Inflammatory macrophage treated with lipopolysaccharide for 1 hour (primary cell): ENCODE measurements at regions not wholly inside any gene's neighbourhood (a gene's known extent, or its start where the extent isn't known, plus 50 kb on each side); places are given as distances from the start of the nearest gene placed in this dataset.

ENCODE experiments used
- DNase-seq, 2 donors: peaks; one replicate each; pipeline ENCODE4 v3.0.0-alpha.2; 2020 to 2022

DNA sequence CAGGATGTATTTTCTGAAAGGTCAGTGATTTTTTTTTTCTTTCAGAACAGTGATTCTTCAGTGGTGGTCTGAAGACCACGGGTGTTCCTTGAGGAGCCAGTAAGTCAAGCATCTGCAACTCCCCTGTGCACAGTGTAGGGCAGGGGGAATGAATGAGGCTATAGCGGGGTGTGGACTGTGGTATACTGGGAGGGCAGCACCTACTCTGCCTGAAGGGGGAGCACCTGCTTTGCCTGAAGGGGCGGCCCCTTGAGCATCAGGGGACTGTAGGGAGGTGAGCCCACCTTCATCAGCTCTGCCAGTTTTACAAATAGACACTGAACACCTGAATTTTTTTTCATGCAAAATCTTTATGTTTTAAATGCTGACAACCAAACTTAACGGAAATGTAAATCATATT is 77.5 kb upstream of the RIPOR2 start:
- no peak for DNase-seq

DNA sequence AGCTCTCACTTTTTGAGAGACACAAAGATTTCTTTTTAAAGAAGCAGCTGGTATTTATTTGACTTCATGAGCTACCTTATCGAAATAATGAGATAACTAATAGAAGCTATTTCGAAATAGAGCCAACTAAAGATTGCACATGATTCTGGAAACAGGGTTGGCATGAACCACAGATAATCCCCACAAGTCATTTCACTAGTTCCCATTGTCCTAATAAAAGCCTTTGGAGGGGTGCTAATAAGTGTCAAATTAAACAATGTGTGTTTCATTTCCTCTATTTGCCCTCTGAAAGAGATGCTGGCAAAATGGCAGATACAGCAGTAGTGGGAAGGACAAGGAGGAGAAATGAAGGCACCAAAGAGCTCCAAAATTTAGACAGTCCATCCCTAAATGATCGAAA is 78.6 kb upstream of the RIPOR2 start:
- no peak for DNase-seq

DNA sequence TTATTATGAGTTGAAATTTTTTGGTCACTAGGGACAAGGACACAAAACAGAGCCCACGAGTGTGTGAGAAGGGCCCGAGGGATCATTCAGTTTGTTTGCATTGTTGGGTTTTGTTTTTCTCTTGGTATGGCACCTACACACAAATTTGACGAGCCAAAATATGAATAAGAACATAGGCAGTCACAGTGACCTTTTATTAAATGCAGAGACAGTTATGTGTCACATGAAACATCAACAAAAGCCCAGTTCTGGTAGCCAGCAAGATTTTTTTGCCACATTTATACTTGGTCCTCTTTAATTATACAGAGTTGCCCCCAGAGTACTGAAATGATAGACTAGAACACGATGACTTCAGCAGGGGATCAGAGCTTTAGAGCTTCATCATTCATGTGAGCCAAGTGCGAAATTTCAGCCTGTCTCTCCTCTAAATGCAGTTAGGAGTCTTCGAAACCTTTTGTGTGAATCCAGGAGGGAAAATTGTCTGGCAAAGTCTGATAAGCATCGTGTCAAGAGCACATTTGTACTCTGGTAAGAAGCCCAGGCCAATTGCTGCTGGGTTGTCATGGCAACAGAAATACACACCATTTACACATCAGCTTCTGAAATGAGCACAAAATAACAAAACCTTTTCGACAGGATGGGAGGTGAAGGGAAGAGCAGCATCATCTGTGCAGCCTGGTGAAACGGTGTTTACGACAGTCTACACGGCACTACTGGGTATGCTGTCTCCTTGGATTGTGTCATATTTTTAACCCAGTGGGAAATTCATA is 79.2 kb upstream of the RIPOR2 start:
- no peak for DNase-seq

DNA sequence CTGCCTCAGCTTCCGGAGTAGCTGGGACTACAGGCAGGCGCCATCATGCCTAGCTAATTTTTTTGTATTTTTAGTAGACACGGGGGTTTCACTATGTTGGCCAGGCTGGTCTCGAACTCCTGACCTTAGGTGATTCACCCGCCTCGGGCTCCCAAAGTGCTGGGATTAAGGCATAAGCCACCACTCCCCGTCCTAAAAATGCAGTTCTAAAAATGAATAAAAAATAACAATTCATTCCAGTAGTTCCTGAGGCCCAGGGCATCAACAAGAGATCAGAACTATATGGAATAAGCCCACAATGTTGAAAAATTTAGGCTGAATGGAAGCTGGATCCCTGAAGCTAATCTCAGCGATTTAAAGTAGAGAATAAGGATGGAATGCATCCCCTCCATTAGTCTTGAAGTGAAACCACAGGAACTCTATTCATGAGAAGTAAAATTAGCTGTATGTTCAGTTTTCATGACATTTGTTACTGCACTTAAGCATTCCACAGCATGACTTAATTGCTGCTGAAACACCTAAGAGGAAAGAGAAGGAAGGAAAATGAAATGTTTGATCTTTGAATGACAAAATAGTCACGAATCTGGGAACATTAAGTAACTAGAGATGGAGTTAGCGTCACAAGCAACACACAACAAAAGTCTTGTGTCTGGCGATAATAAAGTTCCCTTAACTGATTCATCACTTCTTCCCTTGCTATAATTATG is 80.4 kb upstream of the RIPOR2 start:
- peak in 1 of 2 donors; percentile 41 for DNase-seq

DNA sequence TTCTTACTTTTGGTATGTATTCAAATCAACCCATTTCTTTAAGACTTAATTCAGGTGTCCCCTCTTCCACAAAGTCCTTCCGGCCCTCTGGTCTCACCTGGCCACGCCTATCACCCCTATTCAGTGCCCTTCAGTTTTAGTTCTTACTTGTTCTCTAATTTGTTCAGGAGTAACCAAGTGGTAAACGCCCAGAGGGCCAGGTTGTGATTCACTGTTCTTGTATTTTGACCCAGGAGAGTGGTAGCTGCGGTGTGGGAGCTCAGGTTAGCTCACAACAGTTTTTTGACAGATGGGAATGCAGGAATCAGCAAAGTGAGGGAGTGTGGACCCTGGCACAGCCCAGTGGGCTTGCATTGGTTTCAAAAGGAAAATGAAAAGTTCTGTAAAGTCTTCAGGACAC is 81.7 kb upstream of the RIPOR2 start:
- no peak for DNase-seq

DNA sequence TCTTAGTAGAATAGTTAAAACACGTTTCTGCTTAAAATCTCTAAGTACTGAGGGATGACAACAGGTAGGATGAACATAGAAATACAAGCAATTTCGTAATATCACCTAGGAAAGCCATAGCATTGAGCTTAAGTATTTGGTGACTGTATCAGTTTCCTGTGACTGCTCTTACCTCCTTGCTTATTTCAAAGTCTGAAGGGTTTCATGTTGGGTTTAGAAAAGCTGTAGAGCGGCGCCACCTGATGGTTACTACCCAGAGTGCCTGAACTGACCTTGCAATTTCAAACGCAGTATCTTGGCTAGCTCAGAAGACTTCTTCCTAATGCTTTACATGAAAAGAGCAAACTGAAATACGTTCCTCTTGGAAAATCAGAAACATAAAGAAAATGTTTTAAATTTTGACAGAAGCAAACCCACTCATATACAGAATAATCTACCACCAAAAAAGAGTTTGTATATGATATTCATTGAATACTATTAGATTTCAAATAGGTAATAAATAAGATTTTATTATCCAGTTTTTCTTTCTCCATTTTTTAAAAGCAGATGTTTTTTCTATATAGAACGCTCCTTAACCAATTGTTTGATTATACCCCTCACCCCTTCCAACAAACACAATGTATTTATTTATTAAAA is 82.3 kb upstream of the RIPOR2 start:
- peak; percentile 64 to 94 for DNase-seq

DNA sequence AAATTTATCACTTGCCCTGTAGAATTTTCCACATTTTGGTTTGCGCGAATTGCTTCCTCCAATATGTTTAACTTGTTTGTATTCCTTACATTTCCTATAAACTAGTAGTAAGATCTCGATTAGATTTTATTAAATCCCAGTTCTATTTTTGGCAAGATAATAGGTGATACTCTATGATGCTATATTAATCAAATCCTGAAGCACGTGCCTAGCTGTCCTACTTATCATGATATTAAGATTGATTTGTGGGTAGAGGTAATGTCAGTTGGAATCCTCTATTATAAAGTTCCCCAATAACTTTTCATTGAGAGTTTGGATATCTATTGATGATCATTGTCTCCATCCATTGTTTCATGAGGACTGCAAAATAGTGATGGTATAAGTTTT is 82.8 kb upstream of the RIPOR2 start:
- no peak for DNase-seq

DNA sequence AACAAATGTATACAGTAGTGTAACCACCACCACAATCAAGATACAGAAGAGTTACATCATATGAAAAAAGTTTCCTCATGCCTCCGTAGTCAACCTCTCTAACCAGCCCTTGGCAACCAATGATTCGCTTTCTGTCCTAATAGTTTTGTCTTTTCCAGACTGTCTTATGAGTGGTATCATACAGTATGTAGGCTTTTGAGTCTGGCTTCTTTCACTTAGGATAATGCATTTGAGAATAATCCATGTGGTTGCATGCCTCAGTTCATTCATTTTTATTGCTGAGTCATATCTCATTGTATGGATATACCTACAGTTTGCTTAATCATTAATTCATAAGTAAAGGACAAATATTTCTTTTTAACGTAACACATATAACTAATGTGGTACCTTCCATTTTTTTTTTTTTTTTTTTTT is 86.4 kb upstream of the RIPOR2 start:
- peak; percentile 55 to 69 for DNase-seq

DNA sequence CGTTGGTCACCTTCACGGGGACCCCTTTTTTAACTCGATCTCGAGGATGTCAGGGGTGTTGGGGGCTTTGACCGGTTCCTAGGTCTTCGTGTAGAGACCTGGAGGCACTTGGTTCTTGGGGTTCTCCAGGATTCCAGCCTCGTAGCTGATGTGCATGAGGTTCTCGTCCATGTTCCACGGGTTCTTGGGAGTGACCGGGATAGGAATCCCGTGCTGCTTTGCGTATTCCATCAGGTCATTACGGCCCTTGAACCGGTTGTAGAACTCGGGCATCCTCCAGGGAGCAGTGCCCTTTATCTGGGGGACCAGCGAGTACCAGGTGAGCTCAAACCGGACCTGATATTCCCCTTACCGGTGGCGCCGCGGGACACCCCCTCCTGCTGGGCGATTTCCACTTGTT is 88.0 kb upstream of the RIPOR2 start:
- no peak for DNase-seq

DNA sequence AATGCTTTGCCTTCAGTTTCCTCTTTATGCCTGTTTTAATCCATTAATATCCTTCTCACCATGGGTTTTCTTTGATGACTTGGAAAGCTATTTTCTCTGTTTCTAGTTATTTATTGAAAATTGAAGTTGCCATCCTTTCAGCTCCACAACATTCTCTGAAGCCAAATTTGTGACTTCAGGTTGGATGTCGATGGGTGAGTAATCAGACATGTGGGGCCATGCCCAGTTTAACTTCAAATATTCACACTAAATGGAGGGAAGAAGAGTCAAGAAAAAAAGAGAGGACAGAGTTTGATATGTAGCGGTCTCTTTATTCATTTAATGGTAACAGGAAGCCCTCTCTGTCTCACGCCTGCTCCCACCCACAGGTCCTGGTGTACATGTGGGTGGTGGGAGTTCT is 89.1 kb upstream of the RIPOR2 start:
- no peak for DNase-seq

DNA sequence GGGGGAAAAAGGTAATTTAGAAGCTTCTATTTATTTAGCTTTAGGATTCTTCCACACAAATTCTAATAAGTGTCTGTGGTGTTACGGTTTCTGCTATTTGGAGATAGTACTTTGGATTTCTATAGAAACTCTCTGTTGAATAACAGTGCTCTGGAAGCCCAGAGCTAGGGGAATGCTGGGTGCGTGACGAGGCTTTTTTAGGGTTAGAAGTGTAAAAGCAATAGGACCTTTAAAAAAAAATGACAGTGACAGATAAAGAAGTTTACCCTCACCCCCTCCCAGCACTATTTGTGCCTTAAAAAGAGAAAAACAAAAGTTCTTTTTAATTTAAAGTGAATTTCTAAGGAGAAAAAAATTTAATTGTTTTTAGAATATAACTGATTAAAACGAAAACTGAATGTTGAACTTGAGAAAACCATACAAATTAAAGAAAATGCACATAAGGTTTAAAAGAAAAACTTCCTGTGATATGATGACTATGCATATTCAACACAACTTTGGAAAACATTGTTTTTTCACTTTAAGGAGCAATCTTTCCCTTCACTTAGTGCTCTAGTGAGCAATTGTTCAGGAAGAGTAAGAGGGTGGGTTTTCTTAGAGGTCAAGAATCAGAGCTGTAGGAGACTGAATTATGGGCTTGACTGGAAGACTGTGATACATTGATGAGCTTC is 89.6 kb upstream of the RIPOR2 start:
- DNase-seq: no peak

DNA sequence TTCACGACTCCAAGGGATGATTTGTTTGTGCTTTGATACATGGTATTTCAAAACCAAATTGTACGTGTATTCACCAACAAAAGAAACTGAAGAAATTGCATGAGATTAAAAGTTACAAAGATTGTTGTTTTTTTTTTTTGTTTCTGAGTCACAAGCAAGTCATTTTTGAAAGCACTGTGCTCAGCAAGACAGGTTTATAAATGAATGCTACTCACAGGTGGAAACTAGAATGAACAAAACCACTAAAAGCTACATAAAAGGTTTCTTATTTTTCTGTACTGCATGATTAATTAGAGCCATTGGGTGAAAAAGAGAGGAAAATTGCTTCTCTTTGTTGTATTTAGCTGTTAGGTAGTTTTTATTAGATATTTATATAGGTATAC is 90.2 kb upstream of the RIPOR2 start:
- DNase-seq: no peak

DNA sequence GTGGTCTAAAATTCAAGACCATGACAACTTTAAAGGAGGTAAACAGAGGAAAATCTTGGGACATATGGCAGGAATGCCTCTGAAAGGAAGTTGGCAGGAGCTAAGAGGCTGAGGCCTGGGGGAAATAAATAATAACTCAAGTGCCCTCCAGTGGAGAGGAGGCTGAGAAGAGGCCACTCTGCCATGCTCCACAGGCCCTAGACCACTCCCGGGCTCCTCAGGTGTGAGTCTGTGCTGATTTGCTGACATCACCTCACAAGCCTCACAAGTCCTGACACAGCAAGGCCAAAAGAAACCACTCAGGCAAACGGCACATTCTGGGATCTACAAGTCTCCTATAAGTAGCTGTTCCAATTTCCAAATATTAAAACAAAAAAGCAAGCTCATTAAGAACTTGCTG is 91.0 kb upstream of the RIPOR2 start:
- no peak for DNase-seq

GRCh38 chr6:25027221-25027916 is 91.6 kb upstream of the RIPOR2 start:
- DNase-seq: no peak

GRCh38 chr6:25028328-25028727 is 92.6 kb upstream of the RIPOR2 start:
- DNase-seq: no peak

- no peak for DNase-seq
These were observed 97.2 kb upstream of the RIPOR2 start for GRCh38 chr6:25032934-25033333.

GRCh38 chr6:25034431-25034921 is 98.7 kb upstream of the RIPOR2 start:
- peak in 1 of 2 donors; percentile 33 for DNase-seq

GRCh38 chr6:25035174-25035511 is 99.4 kb upstream of the RIPOR2 start:
- DNase-seq: no peak

DNA sequence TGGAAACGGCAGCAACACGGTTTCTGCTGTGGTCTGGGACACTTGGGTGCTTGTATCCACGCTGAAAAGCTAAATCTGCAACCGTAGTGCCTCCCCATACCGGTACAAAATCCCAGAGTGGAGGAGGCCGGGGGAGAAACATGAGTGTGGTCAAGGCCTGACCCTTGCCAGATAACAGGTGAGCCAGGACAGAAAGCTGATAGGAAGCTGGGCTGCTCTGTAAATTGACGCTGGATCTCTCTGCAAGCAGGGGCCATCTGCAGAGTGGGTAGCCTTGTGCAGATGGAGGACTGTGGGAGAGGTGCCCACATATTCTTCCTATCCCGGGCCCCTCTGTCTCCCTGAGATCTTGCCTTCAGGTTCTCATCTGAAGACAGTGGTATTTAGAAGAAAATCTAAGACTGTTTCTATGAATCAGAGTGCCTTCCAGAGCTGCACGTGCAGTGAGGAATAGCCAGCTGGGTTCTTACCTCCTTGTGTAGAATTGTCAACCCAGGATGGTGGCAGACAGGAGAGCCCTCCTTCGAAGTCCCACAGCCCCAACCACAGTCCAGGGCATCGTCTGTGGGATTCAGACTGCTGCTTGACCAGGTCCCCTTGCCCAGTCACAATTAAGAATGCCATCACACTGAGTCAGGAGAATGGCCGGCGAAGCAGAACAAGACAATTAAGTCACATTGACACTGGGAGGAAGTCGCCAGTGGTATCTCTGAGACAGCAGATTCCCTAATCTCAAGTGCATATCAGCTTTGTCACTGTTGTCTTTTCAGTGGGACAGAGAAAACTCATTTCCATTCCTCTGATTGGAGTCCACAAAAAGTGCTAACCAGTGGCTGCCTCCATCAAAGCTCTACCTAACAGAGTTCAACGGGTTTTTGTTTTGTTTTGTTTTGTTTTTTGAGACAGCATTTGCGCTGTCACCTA is 100.0 kb upstream of the RIPOR2 start:
- DNase-seq: peak; percentile 54 to 61

GRCh38 chr6:25036461-25036860 is 100.7 kb upstream of the RIPOR2 start:
- DNase-seq: no peak

DNA sequence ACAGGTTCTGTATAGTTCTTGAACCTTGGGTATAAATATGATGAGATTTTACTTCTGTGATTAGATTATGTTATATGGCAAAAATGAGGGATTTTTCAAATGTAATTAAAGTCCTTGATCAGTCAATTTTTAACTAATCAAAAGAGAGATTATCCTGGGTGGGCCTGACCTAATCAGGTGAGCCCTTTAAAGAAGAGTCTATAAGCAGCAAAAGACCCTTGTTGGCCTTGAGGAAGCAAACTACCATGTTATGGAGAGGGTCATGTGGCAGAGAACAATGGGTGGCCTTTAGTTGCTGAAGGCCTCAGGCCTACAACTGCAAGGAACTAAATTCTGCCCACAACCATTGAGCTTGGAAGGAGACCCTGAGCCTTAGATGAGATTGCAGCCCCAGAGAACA is 102.5 kb upstream of the RIPOR2 start:
- no peak for DNase-seq

- no peak for DNase-seq
These were observed 103.2 kb upstream of the RIPOR2 start for GRCh38 chr6:25038999-25039398.
